WTC11 (cell line): ENCODE measurements at regions not wholly inside any gene's neighbourhood (a gene's known extent, or its start where the extent isn't known, plus 50 kb on each side); places are given as distances from the start of the nearest gene placed in this dataset.
A peak's percentile ranks its signal among the peaks of the same experiment; 100 is the strongest.
"Not testable (repeated sequence)": the region's sequence is repeated elsewhere in the genome, so short reads cannot be mapped to it uniquely, and the experiment has no call there.

Experiments
- ATAC-seq: fragments of 200-7000 bp; cut with Tn5 transposase; 2 replicates; pipeline ENCODE4 v1.10.0; 2021; ENCODE audit warnings: mild to moderate bottlenecking, moderate library complexity
- CTCF ChIA-PET: fragments of 300-600 bp; sonication (Branson Sonifier 250); formaldehyde crosslinking; loops from one replicate; lab custom pipeline; 2021; ENCODE audit warnings: antibody characterized with exemption; lab: Charles Lee
- POLR2A ChIA-PET: fragments of 350-600 bp; sonication (Branson Sonifier 250); formaldehyde crosslinking; loops from one replicate; lab custom pipeline; 2021; ENCODE audit warnings: antibody characterized with exemption; lab: Charles Lee
- DNase-seq: peaks from one replicate; pipeline ENCODE4 v3.0.0; 2021; ENCODE audit warnings: low spot score
- H3K27ac Mint-ChIP-seq: 2 replicates; pipeline ENCODE4 v1.8.0; 2021; ENCODE audit warnings: mixed read lengths
- H3K27me3 Mint-ChIP-seq: 2 replicates; pipeline ENCODE4 v1.8.0; 2021; ENCODE audit warnings: low read depth, mild to moderate bottlenecking, moderate library complexity, mixed read lengths
- H3K36me3 Mint-ChIP-seq: 2 replicates; pipeline ENCODE4 v1.8.0; 2021; ENCODE audit warnings: mixed read lengths
- H3K4me1 Mint-ChIP-seq: 2 replicates; pipeline ENCODE4 v1.8.0; 2022; ENCODE audit warnings: mixed read lengths
- H3K4me3 Mint-ChIP-seq: 2 replicates; pipeline ENCODE4 v1.8.0; 2021; ENCODE audit warnings: mild to moderate bottlenecking, moderate library complexity, mixed read lengths
- H3K9me3 Mint-ChIP-seq: 2 replicates; pipeline ENCODE4 v1.8.0; 2021; ENCODE audit warnings: mixed read lengths
- ESRRA ChIP-seq: sonication (generic); formaldehyde crosslinking; IDR thresholded peaks from 2 replicates; pipeline ENCODE4 v1.8.1; 2022; ENCODE audit warnings: mild to moderate bottlenecking, missing genetic modification reagents, borderline replicate concordance
- GTF2I ChIP-seq: fragments of 250-450 bp; sonication (Bioruptor Pico); conservative IDR thresholded peaks from 2 replicates; pipeline ENCODE4 v1.4.0; 2021; ENCODE audit warnings: mild to moderate bottlenecking
- NR2C2 ChIP-seq: sonication (generic); formaldehyde crosslinking; IDR thresholded peaks from 2 replicates; pipeline ENCODE4 v1.8.0; 2022; ENCODE audit warnings: mild to moderate bottlenecking, missing genetic modification reagents
- NR3C1 ChIP-seq: sonication (generic); formaldehyde crosslinking; conservative IDR thresholded peaks from 2 replicates; pipeline ENCODE4 v1.8.1; 2023; ENCODE audit warnings: low read depth, mild to moderate bottlenecking, missing genetic modification reagents
- OVOL2 ChIP-seq: fragments of 250-450 bp; sonication (Bioruptor Pico); IDR thresholded peaks from 2 replicates; pipeline ENCODE4 v1.9.0; 2021; ENCODE audit warnings: mild to moderate bottlenecking, borderline replicate concordance
- TCF7 ChIP-seq: sonication (generic); formaldehyde crosslinking; IDR thresholded peaks from 2 replicates; pipeline ENCODE4 v1.8.0; 2022; ENCODE audit warnings: mild to moderate bottlenecking, low read depth, missing genetic modification reagents, moderate library complexity
- TP53 ChIP-seq: sonication (generic); formaldehyde crosslinking; IDR thresholded peaks from 2 replicates; pipeline ENCODE4 v1.8.1; 2023; ENCODE audit warnings: mild to moderate bottlenecking, missing genetic modification reagents
- ZBTB21 ChIP-seq: sonication (generic); formaldehyde crosslinking; IDR thresholded peaks from 2 replicates; pipeline ENCODE4 v1.8.1; 2023; ENCODE audit warnings: mild to moderate bottlenecking, missing genetic modification reagents, borderline replicate concordance
- ZNF219 ChIP-seq: sonication (generic); formaldehyde crosslinking; IDR thresholded peaks from 2 replicates; pipeline ENCODE4 v1.8.0; 2023; ENCODE audit warnings: missing genetic modification reagents, mild to moderate bottlenecking, borderline replicate concordance
- ZNF317 ChIP-seq: sonication (generic); formaldehyde crosslinking; IDR thresholded peaks from 2 replicates; pipeline ENCODE4 v1.8.1; 2023; ENCODE audit warnings: low read depth, mild to moderate bottlenecking, moderate library complexity, missing genetic modification reagents, borderline replicate concordance
- TF ChIP-seq, protein P1 (sequence below): sonication (generic); formaldehyde crosslinking; IDR thresholded peaks from 2 replicates; pipeline ENCODE4 v1.8.0; 2023; ENCODE audit warnings: missing genetic modification reagents
- TF ChIP-seq, protein P2 (sequence below): sonication (generic); formaldehyde crosslinking; IDR thresholded peaks from 2 replicates; pipeline ENCODE4 v1.8.1; 2022; ENCODE audit warnings: mild to moderate bottlenecking, moderate library complexity, missing genetic modification reagents
- TF ChIP-seq, protein P3 (sequence below): fragments of 250-450 bp; sonication (Bioruptor Pico); IDR thresholded peaks from 2 replicates; pipeline ENCODE4 v2.1.2; 2022; ENCODE audit warnings: mild to moderate bottlenecking, moderate library complexity
- TF ChIP-seq, protein P4 (sequence below): sonication (generic); formaldehyde crosslinking; IDR thresholded peaks from 2 replicates; pipeline ENCODE4 v1.8.0; 2022; ENCODE audit warnings: mild to moderate bottlenecking, missing genetic modification reagents
- TF ChIP-seq, protein P5 (sequence below): sonication (generic); formaldehyde crosslinking; IDR thresholded peaks from 2 replicates; pipeline ENCODE4 v1.8.0; 2022; ENCODE audit warnings: mild to moderate bottlenecking, missing genetic modification reagents
- TF ChIP-seq, protein P6 (sequence below): sonication (generic); formaldehyde crosslinking; IDR thresholded peaks from 2 replicates; pipeline ENCODE4 v1.8.0; 2023; ENCODE audit warnings: missing genetic modification reagents, mild to moderate bottlenecking, borderline replicate concordance
- TF ChIP-seq, protein P7 (sequence below): sonication (generic); formaldehyde crosslinking; conservative IDR thresholded peaks from 2 replicates; pipeline ENCODE4 v1.8.1; 2023; ENCODE audit warnings: mild to moderate bottlenecking, low read depth, missing genetic modification reagents, moderate library complexity

DNA sequence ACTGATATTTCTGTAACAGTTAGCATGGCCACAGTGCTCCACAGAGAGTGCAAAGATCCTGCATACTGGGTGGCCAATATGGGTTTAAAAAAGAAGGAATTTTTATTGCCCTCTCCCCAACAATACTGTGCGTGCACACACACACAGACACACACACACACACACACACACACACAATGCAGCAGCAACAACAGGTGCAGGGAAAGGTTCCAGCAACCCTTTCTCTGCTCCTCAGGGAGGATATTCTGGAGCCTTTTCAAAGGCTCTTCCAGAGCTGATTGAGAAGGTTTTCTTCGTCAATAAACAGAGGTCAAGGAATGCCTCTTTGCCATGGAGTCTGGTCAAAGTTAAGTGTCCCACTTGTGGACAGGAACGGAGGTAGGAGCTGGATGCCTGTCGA lies 84.8 kb upstream of the ZFP42 start:
- TF ChIP-seq, protein P1, sequence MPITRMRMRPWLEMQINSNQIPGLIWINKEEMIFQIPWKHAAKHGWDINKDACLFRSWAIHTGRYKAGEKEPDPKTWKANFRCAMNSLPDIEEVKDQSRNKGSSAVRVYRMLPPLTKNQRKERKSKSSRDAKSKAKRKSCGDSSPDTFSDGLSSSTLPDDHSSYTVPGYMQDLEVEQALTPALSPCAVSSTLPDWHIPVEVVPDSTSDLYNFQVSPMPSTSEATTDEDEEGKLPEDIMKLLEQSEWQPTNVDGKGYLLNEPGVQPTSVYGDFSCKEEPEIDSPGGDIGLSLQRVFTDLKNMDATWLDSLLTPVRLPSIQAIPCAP (CRISPR knock-in tag) = no peak
- TF ChIP-seq, protein P2, sequence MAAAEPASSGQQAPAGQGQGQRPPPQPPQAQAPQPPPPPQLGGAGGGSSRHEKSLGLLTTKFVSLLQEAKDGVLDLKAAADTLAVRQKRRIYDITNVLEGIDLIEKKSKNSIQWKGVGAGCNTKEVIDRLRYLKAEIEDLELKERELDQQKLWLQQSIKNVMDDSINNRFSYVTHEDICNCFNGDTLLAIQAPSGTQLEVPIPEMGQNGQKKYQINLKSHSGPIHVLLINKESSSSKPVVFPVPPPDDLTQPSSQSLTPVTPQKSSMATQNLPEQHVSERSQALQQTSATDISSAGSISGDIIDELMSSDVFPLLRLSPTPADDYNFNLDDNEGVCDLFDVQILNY (CRISPR knock-in tag) = no peak
- no peak for TF ChIP-seq NR3C1 (CRISPR knock-in tag)
- TF ChIP-seq, protein P3, sequence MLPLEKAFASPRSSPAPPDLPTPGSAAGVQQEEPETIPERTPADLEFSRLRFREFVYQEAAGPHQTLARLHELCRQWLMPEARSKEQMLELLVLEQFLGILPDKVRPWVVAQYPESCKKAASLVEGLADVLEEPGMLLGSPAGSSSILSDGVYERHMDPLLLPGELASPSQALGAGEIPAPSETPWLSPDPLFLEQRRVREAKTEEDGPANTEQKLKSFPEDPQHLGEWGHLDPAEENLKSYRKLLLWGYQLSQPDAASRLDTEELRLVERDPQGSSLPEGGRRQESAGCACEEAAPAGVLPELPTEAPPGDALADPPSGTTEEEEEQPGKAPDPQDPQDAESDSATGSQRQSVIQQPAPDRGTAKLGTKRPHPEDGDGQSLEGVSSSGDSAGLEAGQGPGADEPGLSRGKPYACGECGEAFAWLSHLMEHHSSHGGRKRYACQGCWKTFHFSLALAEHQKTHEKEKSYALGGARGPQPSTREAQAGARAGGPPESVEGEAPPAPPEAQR (CRISPR knock-in tag) = no peak
- TF ChIP-seq, protein P4, sequence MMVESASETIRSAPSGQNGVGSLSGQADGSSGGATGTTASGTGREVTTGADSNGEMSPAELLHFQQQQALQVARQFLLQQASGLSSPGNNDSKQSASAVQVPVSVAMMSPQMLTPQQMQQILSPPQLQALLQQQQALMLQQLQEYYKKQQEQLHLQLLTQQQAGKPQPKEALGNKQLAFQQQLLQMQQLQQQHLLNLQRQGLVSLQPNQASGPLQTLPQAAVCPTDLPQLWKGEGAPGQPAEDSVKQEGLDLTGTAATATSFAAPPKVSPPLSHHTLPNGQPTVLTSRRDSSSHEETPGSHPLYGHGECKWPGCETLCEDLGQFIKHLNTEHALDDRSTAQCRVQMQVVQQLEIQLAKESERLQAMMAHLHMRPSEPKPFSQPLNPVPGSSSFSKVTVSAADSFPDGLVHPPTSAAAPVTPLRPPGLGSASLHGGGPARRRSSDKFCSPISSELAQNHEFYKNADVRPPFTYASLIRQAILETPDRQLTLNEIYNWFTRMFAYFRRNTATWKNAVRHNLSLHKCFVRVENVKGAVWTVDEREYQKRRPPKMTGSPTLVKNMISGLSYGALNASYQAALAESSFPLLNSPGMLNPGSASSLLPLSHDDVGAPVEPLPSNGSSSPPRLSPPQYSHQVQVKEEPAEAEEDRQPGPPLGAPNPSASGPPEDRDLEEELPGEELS (CRISPR knock-in tag) = no peak
- TF ChIP-seq, protein P5, sequence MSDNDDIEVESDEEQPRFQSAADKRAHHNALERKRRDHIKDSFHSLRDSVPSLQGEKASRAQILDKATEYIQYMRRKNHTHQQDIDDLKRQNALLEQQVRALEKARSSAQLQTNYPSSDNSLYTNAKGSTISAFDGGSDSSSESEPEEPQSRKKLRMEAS (CRISPR knock-in tag) = no peak
- TF ChIP-seq ZNF317 (CRISPR knock-in tag) = no peak
- no peak for TF ChIP-seq TCF7 (CRISPR knock-in tag)
- no peak for TF ChIP-seq OVOL2 (CRISPR knock-in tag)
- no peak for TF ChIP-seq GTF2I
- TF ChIP-seq ZNF219 (CRISPR knock-in tag) = no peak
- no peak for TF ChIP-seq NR2C2 (CRISPR knock-in tag)
- TF ChIP-seq, protein P6, sequence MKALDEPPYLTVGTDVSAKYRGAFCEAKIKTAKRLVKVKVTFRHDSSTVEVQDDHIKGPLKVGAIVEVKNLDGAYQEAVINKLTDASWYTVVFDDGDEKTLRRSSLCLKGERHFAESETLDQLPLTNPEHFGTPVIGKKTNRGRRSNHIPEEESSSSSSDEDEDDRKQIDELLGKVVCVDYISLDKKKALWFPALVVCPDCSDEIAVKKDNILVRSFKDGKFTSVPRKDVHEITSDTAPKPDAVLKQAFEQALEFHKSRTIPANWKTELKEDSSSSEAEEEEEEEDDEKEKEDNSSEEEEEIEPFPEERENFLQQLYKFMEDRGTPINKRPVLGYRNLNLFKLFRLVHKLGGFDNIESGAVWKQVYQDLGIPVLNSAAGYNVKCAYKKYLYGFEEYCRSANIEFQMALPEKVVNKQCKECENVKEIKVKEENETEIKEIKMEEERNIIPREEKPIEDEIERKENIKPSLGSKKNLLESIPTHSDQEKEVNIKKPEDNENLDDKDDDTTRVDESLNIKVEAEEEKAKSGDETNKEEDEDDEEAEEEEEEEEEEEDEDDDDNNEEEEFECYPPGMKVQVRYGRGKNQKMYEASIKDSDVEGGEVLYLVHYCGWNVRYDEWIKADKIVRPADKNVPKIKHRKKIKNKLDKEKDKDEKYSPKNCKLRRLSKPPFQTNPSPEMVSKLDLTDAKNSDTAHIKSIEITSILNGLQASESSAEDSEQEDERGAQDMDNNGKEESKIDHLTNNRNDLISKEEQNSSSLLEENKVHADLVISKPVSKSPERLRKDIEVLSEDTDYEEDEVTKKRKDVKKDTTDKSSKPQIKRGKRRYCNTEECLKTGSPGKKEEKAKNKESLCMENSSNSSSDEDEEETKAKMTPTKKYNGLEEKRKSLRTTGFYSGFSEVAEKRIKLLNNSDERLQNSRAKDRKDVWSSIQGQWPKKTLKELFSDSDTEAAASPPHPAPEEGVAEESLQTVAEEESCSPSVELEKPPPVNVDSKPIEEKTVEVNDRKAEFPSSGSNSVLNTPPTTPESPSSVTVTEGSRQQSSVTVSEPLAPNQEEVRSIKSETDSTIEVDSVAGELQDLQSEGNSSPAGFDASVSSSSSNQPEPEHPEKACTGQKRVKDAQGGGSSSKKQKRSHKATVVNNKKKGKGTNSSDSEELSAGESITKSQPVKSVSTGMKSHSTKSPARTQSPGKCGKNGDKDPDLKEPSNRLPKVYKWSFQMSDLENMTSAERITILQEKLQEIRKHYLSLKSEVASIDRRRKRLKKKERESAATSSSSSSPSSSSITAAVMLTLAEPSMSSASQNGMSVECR (CRISPR knock-in tag) = no peak
- TF ChIP-seq, protein P7, sequence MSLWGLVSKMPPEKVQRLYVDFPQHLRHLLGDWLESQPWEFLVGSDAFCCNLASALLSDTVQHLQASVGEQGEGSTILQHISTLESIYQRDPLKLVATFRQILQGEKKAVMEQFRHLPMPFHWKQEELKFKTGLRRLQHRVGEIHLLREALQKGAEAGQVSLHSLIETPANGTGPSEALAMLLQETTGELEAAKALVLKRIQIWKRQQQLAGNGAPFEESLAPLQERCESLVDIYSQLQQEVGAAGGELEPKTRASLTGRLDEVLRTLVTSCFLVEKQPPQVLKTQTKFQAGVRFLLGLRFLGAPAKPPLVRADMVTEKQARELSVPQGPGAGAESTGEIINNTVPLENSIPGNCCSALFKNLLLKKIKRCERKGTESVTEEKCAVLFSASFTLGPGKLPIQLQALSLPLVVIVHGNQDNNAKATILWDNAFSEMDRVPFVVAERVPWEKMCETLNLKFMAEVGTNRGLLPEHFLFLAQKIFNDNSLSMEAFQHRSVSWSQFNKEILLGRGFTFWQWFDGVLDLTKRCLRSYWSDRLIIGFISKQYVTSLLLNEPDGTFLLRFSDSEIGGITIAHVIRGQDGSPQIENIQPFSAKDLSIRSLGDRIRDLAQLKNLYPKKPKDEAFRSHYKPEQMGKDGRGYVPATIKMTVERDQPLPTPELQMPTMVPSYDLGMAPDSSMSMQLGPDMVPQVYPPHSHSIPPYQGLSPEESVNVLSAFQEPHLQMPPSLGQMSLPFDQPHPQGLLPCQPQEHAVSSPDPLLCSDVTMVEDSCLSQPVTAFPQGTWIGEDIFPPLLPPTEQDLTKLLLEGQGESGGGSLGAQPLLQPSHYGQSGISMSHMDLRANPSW (CRISPR knock-in tag) = no peak
- no peak for TF ChIP-seq ZBTB21
- TF ChIP-seq TP53 = no peak
- TF ChIP-seq ESRRA (CRISPR knock-in tag) = no peak
- TF ChIP-seq, all 79 proteins: peak for 0
- Mint-ChIP-seq H3K27ac (no peak overlapping the region), H3K36me3 (no peaks in the 10 kb centered on the region), H3K4me1 (peaks cover 9% of the 10 kb centered on the region; the same call in 1 of the 2 replicates), H3K27me3 (no peaks in the 10 kb centered on the region), H3K4me3 (no peak overlapping the region), H3K9me3 (no peaks in the 10 kb centered on the region)
- ATAC-seq = no peak
- CTCF ChIA-PET = interaction anchor here (1.5 kb wide), 1 partner anchor 304 kb away, joined by 3 read pairs; no protein-coding TSS in a partner anchor
- POLR2A ChIA-PET = no interaction called here
- no peak for DNase-seq

DNA sequence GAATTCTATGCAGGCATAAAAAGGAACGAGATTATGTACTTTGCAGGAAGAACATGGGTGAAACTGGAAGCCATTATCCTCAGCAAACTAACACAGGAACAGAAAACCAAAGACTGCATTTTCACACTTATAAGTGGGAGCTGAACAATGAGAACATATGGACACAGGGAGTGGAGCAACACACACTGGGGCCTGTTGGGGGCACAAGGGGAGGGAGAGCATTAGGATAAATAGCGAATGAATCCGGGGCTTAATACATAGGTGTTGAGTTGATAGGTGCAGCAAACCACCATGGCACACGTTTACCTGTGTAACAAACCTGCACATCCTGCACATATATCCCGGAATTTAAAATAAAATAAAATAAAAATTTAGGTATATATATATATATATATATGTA lies 80.2 kb upstream of the ZFP42 start:
- CTCF ChIA-PET = interaction anchor here (0.6 to 1.0 kb wide), 3 partner anchors 62 to 432 kb away, joined by 3 read pairs; no protein-coding TSS in a partner anchor
- H3K4me3 Mint-ChIP-seq, POLR2A ChIA-PET, H3K4me1 Mint-ChIP-seq, H3K9me3 Mint-ChIP-seq, H3K27me3 Mint-ChIP-seq, H3K27ac Mint-ChIP-seq, H3K36me3 Mint-ChIP-seq: not testable (repeated sequence)
- ATAC-seq (peak; percentile 56), DNase-seq (peak; percentile 34)
